GM12878 (cell line): ENCODE measurements at regions not wholly inside any gene's neighbourhood (a gene's known extent, or its start where the extent isn't known, plus 50 kb on each side); places are given as distances from the start of the nearest gene placed in this dataset.

Experiments
- CTCF ChIP-seq, 3 experiments: IDR thresholded peaks in 2 of 3; conservative IDR thresholded peaks in 1 of 3; 2 replicates each; pipeline ENCODE4 v1.5.1; 2011; ENCODE audit warnings: low read depth in 3 of 3, low read length in 3 of 3, mild to moderate bottlenecking in 3 of 3, control low read depth in 2 of 3, moderate library complexity in 2 of 3, inconsistent platforms in 1 of 3, mixed read lengths in 1 of 3; ENCODE audit not compliant: control insufficient read depth in 2 of 3, insufficient read depth in 1 of 3; ENCODE audit errors: extremely low read depth in 1 of 3
- EED ChIP-seq: sonication (generic); IDR thresholded peaks from 2 replicates; pipeline ENCODE4 v1.6.1; 2016; ENCODE audit warnings: antibody characterized with exemption, low read depth
- GABPA ChIP-seq: IDR thresholded peaks from 2 replicates; pipeline ENCODE4 v1.6.1; 2014; ENCODE audit warnings: antibody characterized with exemption, low read depth, mild to moderate bottlenecking, inconsistent platforms
- MAX ChIP-seq: IDR thresholded peaks from 2 replicates; pipeline ENCODE4 v1.6.1; 2012; ENCODE audit warnings: low read depth, low read length, improper control_type of control experiment
- RB1 ChIP-seq: fragments of 450-650 bp; formaldehyde crosslinking; IDR thresholded peaks from 2 replicates; pipeline ENCODE4 v1.6.1; 2017; ENCODE audit warnings: mild to moderate bottlenecking, borderline replicate concordance
- RCOR1 ChIP-seq: conservative IDR thresholded peaks from 2 replicates; pipeline ENCODE4 v1.6.1; 2012; ENCODE audit warnings: low read depth, low read length, improper control_type of control experiment
- TAF1 ChIP-seq: IDR thresholded peaks from 2 replicates; pipeline ENCODE4 v1.6.1; 2011; ENCODE audit warnings: mild to moderate bottlenecking, low read depth, low read length, borderline replicate concordance
- YY1 ChIP-seq: IDR thresholded peaks from 2 replicates; pipeline ENCODE4 v1.6.1; 2011; ENCODE audit warnings: low read depth, mild to moderate bottlenecking, low read length

GRCh38 chr17:77905766-77906165 is 52.7 kb upstream of the TNRC6C start:
- TF ChIP-seq RB1 = no peak
- TF ChIP-seq TAF1 = no peak
- TF ChIP-seq GABPA = no peak
- TF ChIP-seq CTCF (IDR thresholded peaks at IDR 0.05 in 2 of 3, conservative IDR thresholded peaks at IDR 0.05 in 1 of 3; ENCODE audit: control insufficient read depth in 2 of 3, extremely low read depth in 1 of 3, insufficient read depth in 1 of 3, low read depth in 3 of 3, low read length in 3 of 3) = no peak
- TF ChIP-seq YY1 = no peak
- TF ChIP-seq EED = no peak
- TF ChIP-seq RCOR1 = no peak
- no peak for TF ChIP-seq MAX
